Liver (tissue), 8 donors: ENCODE measurements at regions not wholly inside any gene's neighbourhood (a gene's known extent, or its start where the extent isn't known, plus 50 kb on each side); places are given as distances from the start of the nearest gene placed in this dataset.

ENCODE experiments used
- DNase-seq: peaks from one replicate; pipeline ENCODE4 v3.0.0-alpha.2; 2017; ENCODE audit warnings: low spot score
- H3K27ac ChIP-seq, 2 donors: one replicate each; pipeline ENCODE4 v1.7.0; 2013; ENCODE audit warnings: inconsistent platforms in 2 of 2, low read length in 2 of 2, control low read depth in 1 of 2, low read depth in 1 of 2, mild to moderate bottlenecking in 1 of 2
- H3K27me3 ChIP-seq, 4 donors: one replicate each; pipeline versions ENCODE4 v1.6.1 to v1.7.0; 2013; ENCODE audit warnings: low read length in 3 of 4, inconsistent platforms in 1 of 4, mild to moderate bottlenecking in 1 of 4, moderate library complexity in 1 of 4; ENCODE audit not compliant: control insufficient read depth in 4 of 4, insufficient read depth in 4 of 4
- H3K36me3 ChIP-seq, 4 donors: one replicate each; pipeline versions ENCODE4 v1.6.1 to v1.7.0; 2013; ENCODE audit warnings: low read length in 3 of 4, mild to moderate bottlenecking in 3 of 4, low read depth in 1 of 4, moderate library complexity in 1 of 4; ENCODE audit not compliant: control insufficient read depth in 4 of 4, insufficient read depth in 3 of 4
- H3K4me1 ChIP-seq, 4 donors: one replicate each; pipeline versions ENCODE4 v1.6.1 to v1.7.0; 2013; ENCODE audit warnings: low read length in 3 of 4, mild to moderate bottlenecking in 3 of 4, moderate library complexity in 1 of 4; ENCODE audit not compliant: control insufficient read depth in 4 of 4, insufficient read depth in 4 of 4
- H3K4me3 ChIP-seq, 3 donors: one replicate each; pipeline versions ENCODE4 v1.6.1 to v1.7.0; 2013; ENCODE audit warnings: low read length in 3 of 3, control low read depth in 1 of 3, low read depth in 1 of 3, mild to moderate bottlenecking in 1 of 3
- H3K9ac ChIP-seq, 2 donors: one replicate each; pipeline ENCODE4 v1.7.0; 2013; ENCODE audit warnings: low read length in 2 of 2, mild to moderate bottlenecking in 2 of 2, moderate library complexity in 2 of 2, control low read depth in 1 of 2, low read depth in 1 of 2
- H3K9me3 ChIP-seq, 4 donors: one replicate each; pipeline versions ENCODE4 v1.6.1 to v1.7.0; 2013; ENCODE audit warnings: low read length in 3 of 4; ENCODE audit not compliant: control insufficient read depth in 4 of 4
- ATF3 ChIP-seq: IDR thresholded peaks from 2 replicates; pipeline ENCODE4 v1.6.1; 2016; ENCODE audit warnings: antibody characterized with exemption
- EGR1 ChIP-seq, 2 donors: IDR thresholded peaks; 2 replicates each; pipeline ENCODE4 v1.6.1; 2016 to 2018; ENCODE audit warnings: antibody characterized with exemption in 2 of 2, low read depth in 2 of 2
- FOXA1 ChIP-seq: IDR thresholded peaks from 2 replicates; pipeline ENCODE4 v1.6.1; 2016; ENCODE audit warnings: antibody characterized with exemption
- FOXA2 ChIP-seq: IDR thresholded peaks from 2 replicates; pipeline ENCODE4 v1.6.1; 2016; ENCODE audit warnings: antibody characterized with exemption
- GABPA ChIP-seq, 2 donors: IDR thresholded peaks in 1 of 2; conservative IDR thresholded peaks in 1 of 2; 2 replicates each; pipeline ENCODE4 v1.6.1; 2016; ENCODE audit warnings: antibody characterized with exemption in 2 of 2, mild to moderate bottlenecking in 1 of 2, moderate library complexity in 1 of 2
- HNF4A ChIP-seq, 2 donors: conservative IDR thresholded peaks; 2 replicates each; pipeline ENCODE4 v1.6.1; 2016; ENCODE audit warnings: antibody characterized with exemption in 2 of 2, mild to moderate bottlenecking in 2 of 2
- HNF4G ChIP-seq: IDR thresholded peaks from 2 replicates; pipeline ENCODE4 v1.6.1; 2016; ENCODE audit warnings: antibody characterized with exemption
- NR2F2 ChIP-seq: IDR thresholded peaks from 2 replicates; pipeline ENCODE4 v1.6.1; 2016; ENCODE audit warnings: antibody characterized with exemption
- RAD21 ChIP-seq, 2 donors: IDR thresholded peaks; 2 replicates each; pipeline ENCODE4 v1.6.1; 2016; ENCODE audit warnings: antibody characterized with exemption in 2 of 2, mild to moderate bottlenecking in 2 of 2
- REST ChIP-seq: IDR thresholded peaks from 2 replicates; pipeline ENCODE4 v1.6.1; 2016; ENCODE audit warnings: antibody characterized with exemption, mild to moderate bottlenecking
- RXRA ChIP-seq, 2 donors: IDR thresholded peaks; 2 replicates each; pipeline ENCODE4 v1.6.1; 2017 to 2018; ENCODE audit warnings: antibody characterized with exemption in 2 of 2, mild to moderate bottlenecking in 1 of 2
- SP1 ChIP-seq: IDR thresholded peaks from 2 replicates; pipeline ENCODE4 v1.6.1; 2018; ENCODE audit warnings: antibody characterized with exemption, mild to moderate bottlenecking
- TAF1 ChIP-seq: conservative IDR thresholded peaks from 2 replicates; pipeline ENCODE4 v1.6.1; 2016; ENCODE audit warnings: antibody characterized with exemption, mild to moderate bottlenecking
- YY1 ChIP-seq: IDR thresholded peaks from 2 replicates; pipeline ENCODE4 v1.6.1; 2016; ENCODE audit warnings: antibody characterized with exemption, mild to moderate bottlenecking
- WGBS: extraction: QIAGEN DNeasy Blood & Tissue Kit; methylation state at CpG from one replicate; pipeline ENCODE4 v1.1.7; 2013; 5-methylcytosine and 5-hydroxymethylcytosine counted together
- TF ChIP-seq, protein P1 (sequence below): IDR thresholded peaks from 2 replicates; pipeline ENCODE4 v1.6.1; 2016; ENCODE audit warnings: antibody characterized with exemption
- TF ChIP-seq, protein P2 (sequence below): IDR thresholded peaks from 2 replicates; pipeline ENCODE4 v1.6.1; 2016; ENCODE audit warnings: antibody characterized with exemption
- TF ChIP-seq, protein P3 (sequence below): fragments of 150-350 bp; IDR thresholded peaks from 2 replicates; pipeline ENCODE4 v1.5.1; 2017; ENCODE audit warnings: improper control_type of control experiment, low read depth, low read length; ENCODE audit not compliant: missing input control
- donor health status: healthy.
- donor health status: healthy.
- donor health status: healthy.
- donor health status: healthy.
- donor health status: healthy.

GRCh38 chr1:209387969-209388329 lies 195.6 kb upstream of the CAMK1G start:
- no peak for DNase-seq
- peaks cover 0 to 1% (median 0%) of the 10 kb centered on the region in 4 donors for H3K4me1 ChIP-seq
- no peaks in the 10 kb centered on the region for H3K9me3 ChIP-seq
- no peak overlapping the region for H3K4me3 ChIP-seq
- H3K27me3 ChIP-seq, result no peaks in the 10 kb centered on the region
- no peaks in the 10 kb centered on the region for H3K36me3 ChIP-seq
- 89% methylated on average over 2 of the region's 2 CpGs for WGBS
- H3K9ac ChIP-seq, result no peak overlapping the region
- no peak overlapping the region for H3K27ac ChIP-seq
- TF ChIP-seq, protein P1, sequence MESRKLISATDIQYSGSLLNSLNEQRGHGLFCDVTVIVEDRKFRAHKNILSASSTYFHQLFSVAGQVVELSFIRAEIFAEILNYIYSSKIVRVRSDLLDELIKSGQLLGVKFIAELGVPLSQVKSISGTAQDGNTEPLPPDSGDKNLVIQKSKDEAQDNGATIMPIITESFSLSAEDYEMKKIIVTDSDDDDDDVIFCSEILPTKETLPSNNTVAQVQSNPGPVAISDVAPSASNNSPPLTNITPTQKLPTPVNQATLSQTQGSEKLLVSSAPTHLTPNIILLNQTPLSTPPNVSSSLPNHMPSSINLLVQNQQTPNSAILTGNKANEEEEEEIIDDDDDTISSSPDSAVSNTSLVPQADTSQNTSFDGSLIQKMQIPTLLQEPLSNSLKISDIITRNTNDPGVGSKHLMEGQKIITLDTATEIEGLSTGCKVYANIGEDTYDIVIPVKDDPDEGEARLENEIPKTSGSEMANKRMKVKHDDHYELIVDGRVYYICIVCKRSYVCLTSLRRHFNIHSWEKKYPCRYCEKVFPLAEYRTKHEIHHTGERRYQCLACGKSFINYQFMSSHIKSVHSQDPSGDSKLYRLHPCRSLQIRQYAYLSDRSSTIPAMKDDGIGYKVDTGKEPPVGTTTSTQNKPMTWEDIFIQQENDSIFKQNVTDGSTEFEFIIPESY, result no peak
- no peak for TF ChIP-seq REST
- no peak for TF ChIP-seq EGR1 (IDR thresholded peaks at IDR 0.05; ENCODE audit: low read depth in 2 of 2)
- no peak for TF ChIP-seq FOXA1
- no peak for TF ChIP-seq FOXA2
- TF ChIP-seq NR2F2, result no peak
- no peak for TF ChIP-seq HNF4A (conservative IDR thresholded peaks at IDR 0.05)
- TF ChIP-seq TAF1, result no peak
- TF ChIP-seq YY1, result no peak
- no peak for TF ChIP-seq RXRA (IDR thresholded peaks at IDR 0.05)
- TF ChIP-seq GABPA (IDR thresholded peaks at IDR 0.05 in 1 of 2, conservative IDR thresholded peaks at IDR 0.05 in 1 of 2), result no peak
- no peak for TF ChIP-seq HNF4G

GRCh38 chr1:209388358-209388757 lies 195.2 kb upstream of the CAMK1G start:
- no peak overlapping the region for H3K9ac ChIP-seq
- H3K27me3 ChIP-seq, result no peaks in the 10 kb centered on the region
- H3K27ac ChIP-seq, result no peak overlapping the region
- no peak for TF ChIP-seq EGR1 (IDR thresholded peaks at IDR 0.05; ENCODE audit: low read depth in 2 of 2)
- TF ChIP-seq NR2F2, result no peak
- TF ChIP-seq, protein P2, sequence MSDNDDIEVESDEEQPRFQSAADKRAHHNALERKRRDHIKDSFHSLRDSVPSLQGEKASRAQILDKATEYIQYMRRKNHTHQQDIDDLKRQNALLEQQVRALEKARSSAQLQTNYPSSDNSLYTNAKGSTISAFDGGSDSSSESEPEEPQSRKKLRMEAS, result no peak
- no peak for TF ChIP-seq RAD21 (IDR thresholded peaks at IDR 0.05)
- TF ChIP-seq GABPA (IDR thresholded peaks at IDR 0.05 in 1 of 2, conservative IDR thresholded peaks at IDR 0.05 in 1 of 2), result no peak
- no peak for TF ChIP-seq TAF1
- no peak for TF ChIP-seq HNF4A (conservative IDR thresholded peaks at IDR 0.05)
- no peak for TF ChIP-seq REST
- TF ChIP-seq FOXA2, result no peak
- TF ChIP-seq FOXA1, result no peak
- TF ChIP-seq, protein P3, sequence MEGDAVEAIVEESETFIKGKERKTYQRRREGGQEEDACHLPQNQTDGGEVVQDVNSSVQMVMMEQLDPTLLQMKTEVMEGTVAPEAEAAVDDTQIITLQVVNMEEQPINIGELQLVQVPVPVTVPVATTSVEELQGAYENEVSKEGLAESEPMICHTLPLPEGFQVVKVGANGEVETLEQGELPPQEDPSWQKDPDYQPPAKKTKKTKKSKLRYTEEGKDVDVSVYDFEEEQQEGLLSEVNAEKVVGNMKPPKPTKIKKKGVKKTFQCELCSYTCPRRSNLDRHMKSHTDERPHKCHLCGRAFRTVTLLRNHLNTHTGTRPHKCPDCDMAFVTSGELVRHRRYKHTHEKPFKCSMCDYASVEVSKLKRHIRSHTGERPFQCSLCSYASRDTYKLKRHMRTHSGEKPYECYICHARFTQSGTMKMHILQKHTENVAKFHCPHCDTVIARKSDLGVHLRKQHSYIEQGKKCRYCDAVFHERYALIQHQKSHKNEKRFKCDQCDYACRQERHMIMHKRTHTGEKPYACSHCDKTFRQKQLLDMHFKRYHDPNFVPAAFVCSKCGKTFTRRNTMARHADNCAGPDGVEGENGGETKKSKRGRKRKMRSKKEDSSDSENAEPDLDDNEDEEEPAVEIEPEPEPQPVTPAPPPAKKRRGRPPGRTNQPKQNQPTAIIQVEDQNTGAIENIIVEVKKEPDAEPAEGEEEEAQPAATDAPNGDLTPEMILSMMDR, result no peak
- TF ChIP-seq SP1, result no peak
- no peak for TF ChIP-seq ATF3
- TF ChIP-seq YY1, result no peak
- DNase-seq, result no peak
- WGBS, result 95% methylated on average over 1 of the region's 1 CpG
- no peaks in the 10 kb centered on the region for H3K9me3 ChIP-seq
- H3K4me3 ChIP-seq, result no peak overlapping the region
- peaks cover 0 to 1% (median 0%) of the 10 kb centered on the region in 4 donors for H3K4me1 ChIP-seq
- no peaks in the 10 kb centered on the region for H3K36me3 ChIP-seq
